HepG2 (cell line): ENCODE measurements at regions not wholly inside any gene's neighbourhood (a gene's known extent, or its start where the extent isn't known, plus 50 kb on each side); places are given as distances from the start of the nearest gene placed in this dataset.

Source experiments
- ATAC-seq: fragments of 200-7000 bp; cut with Tn5 transposase; 3 replicates; pipeline ENCODE4 v1.9.1; 2020; ENCODE audit warnings: mild to moderate bottlenecking, moderate library complexity
- BruUV-seq: library from RNA; stranded (reverse); fragments of 400-500 nt; replicated peaks from 2 replicates; lab custom pipeline; 2021; lab: Mats Ljungman, UMichigan
- CTCF ChIA-PET: fragments of 300-600 bp; formaldehyde crosslinking; extraction: SDS; loops from one replicate; lab custom pipeline; 2021; ENCODE audit warnings: low total read pairs, inconsistent platforms, low intra/inter-chr PET ratio; lab: Yijun Ruan, JAX
- POLR2A ChIA-PET: fragments of 350-600 bp; sonication (Branson Sonifier 250); formaldehyde crosslinking; loops from one replicate; lab custom pipeline; 2020; ENCODE audit warnings: antibody characterized with exemption, inconsistent platforms; lab: Yijun Ruan, JAX
- DNase-seq: peaks from one replicate; pipeline ENCODE4 v3.0.0-alpha.2; 2015; ENCODE audit warnings: low spot score
- FAIRE-seq: peaks from 3 replicates; lab custom pipeline; 2011; peaks lifted over from hg19 to GRCh38; lab: Jason Lieb, UNC
- H2AFZ ChIP-seq: one replicate; pipeline ENCODE4 v1.6.1; 2011; ENCODE audit warnings: low read length, inconsistent platforms
- H3K27ac ChIP-seq: fragments of 300-600 bp; 3 replicates; pipeline ENCODE4 v1.8.0; 2011; ENCODE audit warnings: mixed run types, mild to moderate bottlenecking, mixed read lengths, low read length, inconsistent platforms; ENCODE audit not compliant: insufficient read depth; ENCODE audit errors: extremely low read length
- H3K27me3 ChIP-seq, 2 experiments: fragments of 200-600 bp in 1 of 2; 2 replicates in 1 of 2; 3 replicates in 1 of 2; pipeline versions ENCODE4 v1.6.0 to v1.8.0; 2011; ENCODE audit warnings: low read length in 2 of 2, mild to moderate bottlenecking in 2 of 2, moderate library complexity in 2 of 2, inconsistent platforms in 1 of 2; ENCODE audit not compliant: insufficient read depth in 2 of 2, control insufficient read depth in 1 of 2
- H3K36me3 ChIP-seq, 2 experiments: fragments of 200-600 bp in 1 of 2; replicated peaks in 1 of 2; 2 replicates in 1 of 2; 3 replicates in 1 of 2; pipeline versions ENCODE4 v1.5.1 to v1.8.0; 2011; ENCODE audit warnings: low read length in 2 of 2, inconsistent platforms in 1 of 2; ENCODE audit not compliant: insufficient read depth in 2 of 2, control insufficient read depth in 1 of 2
- H3K4me1 ChIP-seq: 2 replicates; pipeline ENCODE4 v1.5.1; 2012; ENCODE audit warnings: low read length, inconsistent platforms; ENCODE audit not compliant: insufficient read depth
- H3K4me2 ChIP-seq: 2 replicates; pipeline ENCODE4 v1.6.0; 2011; ENCODE audit warnings: low read depth, low read length, inconsistent platforms
- H3K4me3 ChIP-seq, 3 experiments: fragments of 200-600 bp in 1 of 3; sonication (generic), shearing (Covaris generic) in 1 of 3; replicated peaks in 1 of 3; 2 replicates each; pipeline ENCODE4 v1.5.1; 2011 to 2016; ENCODE audit warnings: low read length in 3 of 3, inconsistent platforms in 2 of 3, low read depth in 2 of 3, mild to moderate bottlenecking in 2 of 3, control low read depth in 1 of 3, mixed read lengths in 1 of 3; ENCODE audit not compliant: insufficient read depth in 1 of 3
- H3K79me2 ChIP-seq: one replicate; pipeline ENCODE4 v1.6.1; 2011; ENCODE audit warnings: low read length, inconsistent platforms; ENCODE audit not compliant: insufficient read depth
- H3K9ac ChIP-seq: 2 replicates; pipeline ENCODE4 v1.6.0; 2011; ENCODE audit warnings: mild to moderate bottlenecking, low read depth, low read length, inconsistent platforms; ENCODE audit not compliant: insufficient read depth
- H3K9me3 ChIP-seq: 2 replicates; pipeline ENCODE4 v1.5.1; 2012; ENCODE audit warnings: mild to moderate bottlenecking, low read length
- H4K20me1 ChIP-seq: 2 replicates; pipeline ENCODE4 v1.6.0; 2011; ENCODE audit warnings: inconsistent platforms, mild to moderate bottlenecking, low read length, moderate library complexity; ENCODE audit not compliant: insufficient read depth
- ADNP ChIP-seq: sonication (generic); formaldehyde crosslinking; IDR thresholded peaks from 2 replicates; pipeline ENCODE4 v1.4.0; 2020; ENCODE audit warnings: missing genetic modification reagents
- HDAC1 ChIP-seq: sonication (generic); formaldehyde crosslinking; IDR thresholded peaks from 2 replicates; pipeline ENCODE4 v1.5.1; 2020; ENCODE audit warnings: mild to moderate bottlenecking, missing genetic modification reagents
- NCOR1 ChIP-seq: fragments of 200-600 bp; sonication (generic); IDR thresholded peaks from 2 replicates; pipeline ENCODE4 v1.7.0; 2017; ENCODE audit warnings: antibody characterized with exemption, low read length, borderline replicate concordance
- PHF20 ChIP-seq: sonication (generic); formaldehyde crosslinking; IDR thresholded peaks from 2 replicates; pipeline ENCODE4 v1.5.0; 2020; ENCODE audit warnings: mild to moderate bottlenecking, missing genetic modification reagents
- PRDM4 ChIP-seq: sonication (generic); formaldehyde crosslinking; IDR thresholded peaks from 2 replicates; pipeline ENCODE4 v1.9.0; 2021; ENCODE audit warnings: missing genetic modification reagents, borderline replicate concordance
- SOX5 ChIP-seq: IDR thresholded peaks from 2 replicates; pipeline ENCODE4 v1.6.1; 2016; ENCODE audit warnings: borderline replicate concordance
- STAT5B ChIP-seq: sonication (generic); formaldehyde crosslinking; IDR thresholded peaks from 2 replicates; pipeline ENCODE4 v1.4.0; 2020; ENCODE audit warnings: missing genetic modification reagents
- TARDBP ChIP-seq: sonication (generic); formaldehyde crosslinking; IDR thresholded peaks from 2 replicates; pipeline ENCODE4 v1.8.0; 2022; ENCODE audit warnings: mild to moderate bottlenecking, missing genetic modification reagents
- THYN1 ChIP-seq: sonication (generic); formaldehyde crosslinking; IDR thresholded peaks from 2 replicates; pipeline ENCODE4 v1.8.1; 2023; ENCODE audit warnings: low read depth, mild to moderate bottlenecking, moderate library complexity, missing genetic modification reagents, borderline replicate concordance
- YY1 ChIP-seq: IDR thresholded peaks from 2 replicates; pipeline ENCODE4 v1.6.1; 2011; ENCODE audit warnings: low read length, low read depth, moderate library complexity, mild to moderate bottlenecking; ENCODE audit not compliant: insufficient read depth, insufficient replicate concordance
- ZNF780A ChIP-seq: sonication (generic); formaldehyde crosslinking; IDR thresholded peaks from 2 replicates; pipeline ENCODE4 v1.8.0; 2022; ENCODE audit warnings: mild to moderate bottlenecking, missing genetic modification reagents, moderate library complexity
- ZNF879 ChIP-seq: sonication (generic); formaldehyde crosslinking; IDR thresholded peaks from 2 replicates; pipeline ENCODE4 v1.8.1; 2023; ENCODE audit warnings: missing genetic modification reagents
- ZSCAN9 ChIP-seq: IDR thresholded peaks from 2 replicates; pipeline ENCODE4 v1.6.1; 2016; ENCODE audit warnings: borderline replicate concordance
- WGBS: methylation state at CpG from one replicate; pipeline ENCODE4 v1.1.6; 2017; ENCODE audit warnings: low lambda C conversion rate; 5-methylcytosine and 5-hydroxymethylcytosine counted together
- in situ Hi-C: cut with HindIII; loops from 2 replicates; pipeline ENCODE4 v1.10.0; 2017; ENCODE audit warnings: low pct_unique_long_range_greater_than_20kb; ENCODE audit not compliant: extremely low pct_ligation_motif_present
- intact Hi-C: fragments of 100-400 bp; cut with micrococcal nuclease; formaldehyde crosslinking; loops from one replicate; pipeline ENCODE4 v1.10.0; 2022; ENCODE audit not compliant: unreplicated experiment
- TF ChIP-seq, protein P1 (sequence below): sonication (generic); formaldehyde crosslinking; IDR thresholded peaks from 2 replicates; pipeline ENCODE4 v1.4.0; 2020; ENCODE audit warnings: mild to moderate bottlenecking, missing genetic modification reagents

DNA sequence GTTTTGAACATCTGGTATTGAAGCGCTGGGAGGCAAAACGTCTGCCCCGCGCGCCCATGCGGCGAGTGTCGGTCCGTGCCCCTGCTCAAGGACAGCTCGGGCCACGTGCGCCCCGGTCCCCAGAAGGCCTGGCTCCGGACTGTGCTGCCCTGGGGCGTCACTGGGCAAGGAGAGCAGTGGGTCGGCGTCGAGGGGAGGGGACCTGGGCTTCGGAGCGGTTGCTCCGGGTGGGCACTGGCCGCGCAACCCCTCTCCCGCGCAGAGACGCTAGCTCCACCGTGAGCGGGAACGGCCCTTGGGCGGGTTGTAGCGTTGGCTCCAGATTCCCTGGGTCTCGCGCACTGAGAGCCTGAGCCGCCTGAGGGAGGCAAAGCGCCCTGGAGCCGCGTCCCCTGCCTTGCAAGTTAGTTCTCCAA lies 304.2 kb upstream of the HSFY2 start:
- Histone ChIP-seq H3K27me3 (no peaks in the 10 kb centered on the region), H3K9ac (no peak overlapping the region), H3K9me3 (no peaks in the 10 kb centered on the region), H3K36me3 (no peaks in the 10 kb centered on the region), H2AFZ (no peak overlapping the region)
- FAIRE-seq, result no peak
- no peak for ATAC-seq
- CTCF ChIA-PET, result no interaction called here
- POLR2A ChIA-PET, result no interaction called here
- in situ Hi-C loops, result no loop called here
- DNase-seq, result no peak
- no peak for TF ChIP-seq STAT5B (CRISPR knock-in tag)
- TF ChIP-seq, protein P1, sequence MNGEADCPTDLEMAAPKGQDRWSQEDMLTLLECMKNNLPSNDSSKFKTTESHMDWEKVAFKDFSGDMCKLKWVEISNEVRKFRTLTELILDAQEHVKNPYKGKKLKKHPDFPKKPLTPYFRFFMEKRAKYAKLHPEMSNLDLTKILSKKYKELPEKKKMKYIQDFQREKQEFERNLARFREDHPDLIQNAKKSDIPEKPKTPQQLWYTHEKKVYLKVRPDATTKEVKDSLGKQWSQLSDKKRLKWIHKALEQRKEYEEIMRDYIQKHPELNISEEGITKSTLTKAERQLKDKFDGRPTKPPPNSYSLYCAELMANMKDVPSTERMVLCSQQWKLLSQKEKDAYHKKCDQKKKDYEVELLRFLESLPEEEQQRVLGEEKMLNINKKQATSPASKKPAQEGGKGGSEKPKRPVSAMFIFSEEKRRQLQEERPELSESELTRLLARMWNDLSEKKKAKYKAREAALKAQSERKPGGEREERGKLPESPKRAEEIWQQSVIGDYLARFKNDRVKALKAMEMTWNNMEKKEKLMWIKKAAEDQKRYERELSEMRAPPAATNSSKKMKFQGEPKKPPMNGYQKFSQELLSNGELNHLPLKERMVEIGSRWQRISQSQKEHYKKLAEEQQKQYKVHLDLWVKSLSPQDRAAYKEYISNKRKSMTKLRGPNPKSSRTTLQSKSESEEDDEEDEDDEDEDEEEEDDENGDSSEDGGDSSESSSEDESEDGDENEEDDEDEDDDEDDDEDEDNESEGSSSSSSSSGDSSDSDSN (CRISPR knock-in tag), result no peak
- no peak for TF ChIP-seq SOX5 (CRISPR knock-in tag)
- TF ChIP-seq PRDM4 (CRISPR knock-in tag), result no peak
- no peak for TF ChIP-seq ZNF879 (CRISPR knock-in tag)
- TF ChIP-seq ADNP (CRISPR knock-in tag), result no peak
- TF ChIP-seq HDAC1 (CRISPR knock-in tag), result no peak
- no peak for TF ChIP-seq YY1
- no peak for TF ChIP-seq PHF20 (CRISPR knock-in tag)
- TF ChIP-seq ZSCAN9 (CRISPR knock-in tag), result no peak
- TF ChIP-seq TARDBP, result no peak
- no peak for TF ChIP-seq NCOR1
- TF ChIP-seq THYN1, result no peak
- no peak for TF ChIP-seq ZNF780A (CRISPR knock-in tag)
- TF ChIP-seq, all 625 proteins: peak for 0
- no peaks in the 10 kb centered on the region for H3K79me2 ChIP-seq
- no TSS peak for BruUV-seq
- H3K4me3 ChIP-seq, result no peak overlapping the region
- no peaks in the 10 kb centered on the region for H4K20me1 ChIP-seq
- H3K4me2 ChIP-seq, result no peak overlapping the region
- intact Hi-C loops, result no loop called here
- no CpG with 5 or more reads among the region's 37 CpGs for WGBS
- no peaks in the 10 kb centered on the region for H3K4me1 ChIP-seq
- no peak overlapping the region for H3K27ac ChIP-seq
